NCI-H446 (cell line): ENCODE measurements at regions not wholly inside any gene's neighbourhood (a gene's known extent, or its start where the extent isn't known, plus 50 kb on each side); places are given as distances from the start of the nearest gene placed in this dataset.
"Not testable (repeated sequence)": the region's sequence is repeated elsewhere in the genome, so short reads cannot be mapped to it uniquely, and the experiment has no call there.

Source experiments
- DNase-seq, 2 experiments: peaks; one replicate each; lab custom pipeline; 2025; lab: John Stamatoyannopoulos, UW

DNA sequence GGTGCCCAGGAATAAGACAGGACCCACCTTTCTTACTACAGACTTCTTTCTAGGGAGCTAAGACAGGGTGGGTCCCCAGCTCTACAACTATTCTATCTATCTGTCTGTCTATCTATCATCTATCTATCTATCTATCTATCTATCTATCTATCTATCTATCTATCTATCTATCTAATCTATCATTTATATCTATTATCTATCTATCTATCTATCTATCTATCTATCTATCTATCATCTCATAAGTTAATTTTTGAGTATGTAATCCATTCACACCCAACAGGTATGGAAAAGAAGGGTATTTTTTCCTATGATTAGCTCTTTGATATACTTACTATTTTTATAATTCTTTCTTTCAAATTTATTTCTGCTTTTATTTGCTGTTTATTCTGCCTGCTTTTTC, 55.9 kb downstream of the BAMBI start:
- no peak for DNase-seq

DNA sequence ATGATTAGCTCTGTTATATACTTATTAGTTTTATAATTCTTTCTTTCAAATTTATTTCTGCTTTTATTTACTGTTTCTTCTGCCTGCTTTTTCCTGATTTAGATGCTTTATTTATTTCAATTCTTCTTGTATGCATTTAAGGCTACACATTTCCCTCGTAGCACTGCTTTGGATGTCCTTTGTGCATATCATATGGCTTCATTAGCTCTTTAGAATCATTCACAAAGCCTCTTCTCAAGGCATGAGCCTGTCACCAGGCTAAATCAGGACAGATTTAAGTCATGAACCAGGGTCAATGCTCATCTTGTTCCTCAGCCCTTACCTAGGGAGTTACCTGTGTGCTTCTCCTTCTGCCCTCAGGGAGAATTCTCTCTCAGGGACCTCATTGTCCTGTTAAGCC, 56.3 kb downstream of the BAMBI start:
- no peak for DNase-seq

DNA sequence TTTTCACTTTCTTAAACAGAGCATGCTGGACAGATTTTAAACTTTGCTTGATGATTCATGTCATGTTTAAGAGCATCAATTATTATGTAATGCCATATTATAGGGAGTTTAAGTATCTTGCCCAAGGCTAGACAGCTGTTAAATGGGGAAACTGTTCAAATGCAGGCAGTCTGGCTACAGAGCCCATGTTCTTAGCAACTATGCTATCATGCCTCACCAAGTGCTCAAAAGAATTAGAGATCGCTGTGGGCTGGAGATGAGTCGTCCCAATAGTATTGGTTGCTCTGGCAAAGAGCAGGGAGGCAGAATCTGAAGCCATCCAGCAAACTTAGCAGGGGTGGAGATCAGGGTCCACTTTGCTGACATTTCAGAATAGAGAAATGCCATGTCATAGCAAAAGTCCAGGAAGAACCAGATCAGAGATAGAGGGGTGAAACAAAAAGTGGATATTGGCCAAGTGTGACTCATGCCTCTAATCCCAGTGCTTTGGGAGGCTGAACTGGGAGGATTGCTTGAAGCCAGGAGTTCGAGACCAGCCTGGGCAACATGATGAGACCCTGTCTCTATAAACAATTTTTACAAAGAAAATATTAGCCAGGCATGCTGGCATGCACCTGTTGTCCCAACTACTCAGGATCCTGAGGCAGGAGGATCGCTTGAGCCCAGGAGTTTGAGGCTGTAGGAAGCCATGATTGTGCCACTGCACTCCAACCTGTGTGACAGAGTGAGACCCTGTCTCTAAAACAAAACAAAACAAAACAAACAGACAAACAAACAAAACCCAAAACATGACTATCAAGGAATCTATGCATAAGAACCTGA, 57.8 kb downstream of the BAMBI start:
- DNase-seq, result no peak

DNA sequence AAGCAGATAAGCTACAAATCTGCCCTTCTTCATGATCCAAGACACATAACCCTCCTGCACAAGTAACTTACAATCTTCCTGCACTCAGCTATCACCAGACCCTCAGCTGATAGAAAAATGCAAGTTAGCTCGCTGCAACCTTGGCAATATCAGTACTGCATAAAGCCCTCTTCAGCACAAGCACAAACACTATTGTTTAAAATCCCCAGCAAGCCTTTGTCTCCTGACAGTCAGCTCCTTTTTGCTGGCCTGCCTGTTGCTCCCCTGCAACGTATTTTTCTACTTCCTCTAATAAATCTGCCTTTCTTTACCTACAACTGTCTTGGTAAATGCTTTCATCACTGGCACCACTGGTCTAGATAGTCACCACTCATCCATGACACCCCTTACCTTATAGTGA, 59.8 kb downstream of the BAMBI start:
- no peak for DNase-seq

DNA sequence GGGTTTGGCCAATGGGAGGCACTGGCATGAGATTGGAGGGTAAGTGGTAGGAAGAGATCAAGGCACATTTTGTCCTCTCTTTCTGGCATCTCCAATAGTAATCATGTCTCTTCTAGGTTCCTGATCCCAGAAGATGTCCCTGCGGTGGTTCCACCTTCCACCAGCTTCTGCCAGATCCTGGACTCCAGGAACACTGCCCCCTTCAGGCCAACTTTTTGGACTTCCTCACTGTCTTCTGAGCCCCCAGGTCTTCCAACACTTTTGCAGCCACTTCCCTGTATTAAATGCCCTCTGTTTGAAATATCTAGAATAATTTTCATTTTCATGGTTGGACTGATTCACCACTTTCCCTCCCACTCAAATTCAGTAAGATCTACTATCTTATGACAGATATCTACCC, 60.9 kb downstream of the BAMBI start:
- DNase-seq, result no peak

DNA sequence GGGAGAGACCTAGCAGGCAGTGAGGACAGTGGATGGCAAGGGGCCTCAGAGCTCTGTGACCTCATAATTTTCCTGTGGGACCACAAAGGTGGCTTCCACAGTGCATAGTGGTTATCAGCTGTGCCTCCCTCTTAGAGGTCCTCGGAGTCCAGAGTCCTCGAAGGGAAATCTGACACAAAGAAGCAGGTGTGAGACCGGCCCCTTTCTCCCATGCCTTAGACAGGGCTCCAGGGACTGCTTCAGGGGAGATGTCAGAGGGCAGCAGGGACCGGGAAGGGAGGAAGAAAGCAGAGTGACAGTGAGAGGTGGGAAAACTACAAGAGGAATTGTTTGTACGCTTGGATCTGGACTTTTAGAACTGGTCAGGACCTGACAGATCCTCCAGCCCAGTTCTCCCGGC, 66.3 kb downstream of the BAMBI start:
- no peak for DNase-seq

DNA sequence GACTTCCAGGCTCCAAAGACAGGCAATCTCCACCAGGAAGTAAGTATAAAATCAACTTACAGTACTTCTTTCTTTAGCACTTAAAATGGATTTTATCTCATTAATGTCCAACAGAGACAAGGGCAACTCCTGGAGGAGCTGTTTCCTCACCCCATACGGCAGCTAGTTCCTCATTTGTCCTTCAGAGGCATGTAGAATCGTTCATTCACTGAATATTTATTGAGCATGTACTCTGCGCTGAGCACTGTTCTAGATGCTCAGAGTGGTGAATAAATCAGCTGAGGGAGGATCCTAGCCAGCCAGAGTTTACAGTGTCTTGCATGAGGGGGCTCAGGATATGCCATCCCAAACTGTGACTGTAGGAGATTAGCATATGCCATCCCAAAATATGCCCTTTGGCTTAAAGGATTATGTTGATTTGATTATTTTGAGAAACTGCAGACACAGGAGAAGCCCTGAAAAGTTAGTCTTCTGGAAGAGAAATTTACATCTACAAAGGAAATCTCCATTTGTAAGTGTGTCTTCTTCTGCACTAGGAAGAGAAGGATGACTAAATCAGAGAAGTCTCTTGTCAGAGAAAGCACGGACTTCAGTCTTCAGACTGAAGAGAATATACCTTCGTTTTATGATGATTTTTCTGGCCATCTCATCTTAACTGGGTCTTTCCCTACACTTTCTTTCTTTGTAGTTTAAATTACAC, 66.9 kb downstream of the BAMBI start:
- no peak for DNase-seq

DNA sequence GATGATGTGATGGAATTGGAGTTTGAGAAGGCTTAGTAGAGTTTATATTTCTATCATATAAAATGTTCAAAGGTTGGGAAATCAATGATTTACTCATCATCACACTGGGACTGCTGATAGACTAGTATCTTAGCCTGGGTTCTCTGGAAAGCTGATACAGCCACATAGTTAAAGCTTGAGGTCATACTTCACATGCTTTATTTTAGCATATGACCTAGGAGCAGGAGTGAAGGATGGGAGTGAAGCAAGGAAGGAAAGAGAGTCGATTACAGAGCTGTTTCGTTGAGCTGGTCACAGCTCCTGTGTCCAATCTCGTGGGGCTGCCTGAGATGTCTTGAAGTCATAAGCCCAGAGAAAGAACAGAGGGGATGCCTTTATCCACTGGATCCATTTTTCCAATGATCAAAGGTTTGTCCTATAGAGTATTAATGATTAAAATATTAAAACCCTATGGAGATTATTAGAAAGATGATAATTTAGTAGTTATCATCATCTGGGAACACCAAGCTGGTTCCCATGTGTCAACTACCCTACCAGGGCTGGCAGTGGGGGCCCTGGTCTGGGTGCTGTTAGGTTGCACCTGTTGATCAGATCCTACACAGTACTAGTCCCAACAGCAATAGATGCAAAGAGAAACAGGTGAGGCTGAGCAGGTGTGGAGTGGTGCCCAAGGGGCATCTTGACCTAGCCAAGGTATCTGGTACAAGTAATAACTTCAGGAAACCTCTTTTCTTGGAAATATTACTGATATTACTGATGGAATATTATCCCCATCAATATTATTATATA, 77.8 kb downstream of the BAMBI start:
- DNase-seq, result no peak

DNA sequence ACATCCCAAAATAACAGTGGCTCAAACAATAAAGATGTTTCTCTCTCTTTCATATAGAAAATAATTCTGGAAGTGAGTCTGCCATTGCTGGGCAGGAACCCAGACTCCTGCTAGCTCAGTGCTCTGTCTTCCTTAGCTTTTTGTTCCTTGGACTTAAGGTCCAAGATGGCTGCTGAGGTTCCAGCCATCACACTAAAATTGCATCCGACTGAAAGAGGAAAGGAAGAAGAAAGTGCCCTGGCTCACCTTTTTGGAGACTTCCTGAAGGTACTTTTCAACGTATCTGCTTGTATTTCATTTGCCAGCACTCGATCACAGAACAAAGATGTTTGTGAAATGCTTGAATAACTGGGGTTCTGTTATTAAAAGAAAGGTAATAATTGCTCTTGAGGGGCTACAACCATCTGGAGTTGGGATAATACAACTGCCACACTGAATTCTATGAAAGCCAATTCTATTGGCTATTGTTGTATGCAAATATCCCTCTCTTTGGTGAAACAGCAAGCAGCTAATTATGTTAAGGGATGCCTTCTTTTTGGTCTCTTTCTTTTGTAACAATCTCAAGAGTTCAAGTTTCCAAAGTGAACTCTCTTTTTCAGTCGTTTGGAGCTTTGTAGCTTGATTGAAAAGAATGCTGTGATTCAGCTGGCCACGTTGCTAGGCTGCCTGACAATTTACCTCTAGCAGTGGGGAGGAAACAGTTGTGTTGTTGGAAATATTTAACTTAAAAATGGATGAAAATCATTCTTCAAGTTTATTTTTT, 83.9 kb downstream of the BAMBI start:
- DNase-seq, result no peak

DNA sequence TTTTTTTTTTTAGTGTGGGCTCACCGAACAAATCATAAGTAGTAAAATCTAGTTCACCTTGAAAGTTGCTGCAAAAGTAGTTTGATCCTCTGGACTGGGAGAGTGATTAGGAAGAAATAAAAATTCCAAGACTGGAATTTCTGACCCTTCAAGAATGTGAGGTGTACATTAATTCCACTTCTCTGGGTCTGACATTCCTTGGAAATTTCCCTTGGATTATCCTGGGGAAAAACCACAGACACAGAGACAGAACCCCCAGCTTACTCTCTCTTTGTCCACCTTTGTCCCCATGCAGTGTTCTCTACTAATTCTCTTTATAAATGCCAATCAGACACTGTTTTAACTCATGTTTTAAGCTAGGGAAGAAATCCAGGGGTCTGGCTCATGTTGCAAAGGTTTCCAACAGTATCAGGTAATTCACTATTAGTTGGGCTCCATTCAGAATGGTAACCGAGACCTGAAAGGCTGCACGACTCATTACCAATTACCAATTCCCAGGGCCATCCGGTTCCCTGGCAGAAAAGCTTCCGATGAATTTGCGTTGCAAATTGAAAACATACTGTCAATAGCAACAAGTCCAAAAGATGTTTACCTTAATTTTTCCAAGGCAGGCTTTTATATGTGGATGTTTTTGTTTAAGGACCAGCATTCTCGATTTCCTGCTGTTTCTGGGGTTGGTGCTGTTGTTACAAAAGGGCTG, 86.3 kb downstream of the BAMBI start:
- DNase-seq, result no peak

DNA sequence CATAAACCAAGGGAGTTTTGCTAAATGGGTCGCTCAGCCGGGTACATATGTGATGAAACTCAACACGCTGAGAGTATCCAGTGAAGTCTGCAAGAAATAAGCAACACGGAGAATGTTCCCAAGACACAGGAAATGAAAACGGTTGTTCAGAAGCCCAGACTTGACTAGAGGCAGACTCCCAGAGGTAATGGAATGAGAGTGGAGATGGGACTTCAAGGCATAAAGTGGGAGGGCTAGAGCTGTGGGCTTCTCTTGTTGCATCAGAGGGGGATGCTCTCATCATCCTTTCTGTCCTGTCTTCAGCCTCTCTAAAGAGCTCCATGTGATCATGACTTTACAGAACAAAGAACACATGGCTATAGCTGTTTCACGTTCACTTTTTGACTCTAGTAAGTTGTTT, 88.3 kb downstream of the BAMBI start:
- DNase-seq, result no peak

DNA sequence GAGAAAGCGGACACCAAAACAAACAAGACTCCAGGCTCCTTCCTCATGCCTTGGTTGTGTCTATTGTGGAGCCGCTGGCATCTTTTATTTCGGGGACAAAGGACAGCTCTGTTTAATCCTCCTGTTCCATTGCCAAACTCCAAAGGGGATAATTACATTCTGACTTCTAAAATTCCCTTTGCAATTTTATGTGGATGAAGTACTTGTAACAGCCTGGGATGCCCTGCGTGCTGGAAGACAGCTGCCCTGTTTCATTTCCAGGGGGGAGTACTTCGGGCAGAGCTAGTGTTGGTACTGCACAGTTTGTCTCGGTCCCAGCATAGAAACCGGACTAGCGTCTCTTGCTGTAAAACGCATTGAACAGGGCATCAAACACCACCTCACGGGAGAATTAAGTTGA, 90.9 kb downstream of the BAMBI start:
- DNase-seq, result no peak

DNA sequence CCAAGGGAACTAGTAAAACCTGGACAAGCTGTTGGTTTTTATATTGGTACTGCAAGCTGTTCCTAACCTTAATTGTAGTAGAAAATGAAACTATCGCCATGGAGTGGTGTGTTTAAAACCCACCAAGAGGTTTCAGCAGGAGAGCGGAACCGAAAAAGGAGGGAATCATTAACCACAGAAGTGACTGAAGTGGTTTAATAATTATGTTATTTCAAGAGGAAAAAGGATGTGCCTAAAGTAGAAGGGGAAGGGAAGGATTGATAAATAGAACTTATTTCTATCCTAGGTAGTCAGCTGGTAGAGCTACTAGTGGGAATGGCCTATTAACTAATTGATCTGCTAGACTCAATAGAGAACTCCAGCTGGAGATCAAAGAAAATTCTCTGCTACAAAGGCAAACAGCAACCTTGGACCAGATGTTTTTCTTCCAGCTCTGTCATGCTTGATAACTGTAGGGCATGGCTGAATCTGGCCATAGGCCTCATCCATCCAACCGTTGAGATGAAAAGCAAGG, 91.8 kb downstream of the BAMBI start:
- no peak for DNase-seq

DNA sequence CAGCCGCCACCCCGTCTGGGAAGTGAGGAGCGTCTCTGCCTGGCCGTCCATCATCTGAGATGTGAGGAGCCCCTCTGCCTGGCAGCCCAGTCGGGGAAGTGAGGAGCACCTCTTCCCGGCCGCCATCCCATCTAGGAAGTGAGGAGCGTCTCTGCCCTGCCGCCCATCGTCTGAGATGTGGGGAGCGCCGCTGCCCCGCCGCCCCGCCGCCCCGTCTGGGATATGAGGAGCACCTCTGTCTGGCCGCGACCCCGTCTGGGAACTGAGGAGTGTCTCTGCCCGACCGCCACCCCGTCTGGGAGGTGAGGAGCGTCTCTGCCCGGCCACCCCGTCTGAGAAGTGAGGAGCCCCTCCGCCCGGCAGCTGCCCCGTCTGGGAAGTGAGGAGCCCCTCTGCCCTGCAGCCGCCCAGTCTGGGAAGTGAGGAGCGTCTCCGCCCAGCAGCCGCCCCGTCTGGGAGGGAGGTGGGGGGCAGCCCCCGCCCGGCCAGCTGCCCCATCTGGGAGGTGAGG, 94.3 kb downstream of the BAMBI start:
- not testable (repeated sequence) for DNase-seq

DNA sequence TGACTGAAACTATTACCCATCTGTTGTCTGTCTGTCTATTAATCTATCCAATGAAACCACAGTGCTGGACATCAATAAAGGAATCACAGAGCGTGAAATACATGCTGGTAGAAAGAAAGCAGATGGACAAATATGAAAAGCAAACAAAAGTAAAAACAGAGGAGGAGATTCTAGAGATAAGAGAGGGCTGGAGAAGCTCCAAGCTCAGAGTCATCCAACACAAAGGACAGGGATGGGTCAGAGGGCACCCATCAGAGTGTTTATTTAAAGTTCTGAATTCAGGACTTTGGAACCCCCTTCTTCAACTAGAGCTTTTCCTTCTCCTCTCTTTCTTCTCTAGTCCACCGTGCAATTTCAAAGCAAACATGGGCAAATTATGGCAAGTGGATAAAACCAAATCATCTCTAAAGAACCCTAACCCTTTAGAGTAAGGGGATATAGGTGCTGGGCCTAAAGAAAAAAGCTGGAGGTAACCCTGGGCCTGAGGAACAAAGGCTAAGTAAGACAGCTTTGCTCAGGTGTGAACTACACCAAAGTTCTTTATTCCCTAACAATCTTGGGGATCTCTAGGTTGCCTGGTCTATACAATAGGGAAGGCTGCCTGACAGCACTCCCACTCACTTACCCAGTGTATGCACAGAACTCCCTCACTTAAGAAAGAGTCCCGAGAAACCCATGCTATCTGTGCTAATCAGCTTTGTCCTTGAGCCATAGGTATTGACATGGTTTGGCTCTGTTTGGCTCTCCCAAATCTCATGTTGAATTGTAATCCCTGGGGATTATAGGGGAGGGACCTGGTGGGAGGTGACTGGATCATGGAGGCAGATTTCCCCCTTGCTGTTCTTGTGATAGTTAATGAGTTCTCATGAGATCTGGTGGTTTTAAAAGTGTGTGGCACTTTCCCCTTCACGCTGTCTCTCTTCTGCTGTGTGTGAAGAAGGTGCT, 97.0 kb downstream of the BAMBI start:
- DNase-seq, result no peak

DNA sequence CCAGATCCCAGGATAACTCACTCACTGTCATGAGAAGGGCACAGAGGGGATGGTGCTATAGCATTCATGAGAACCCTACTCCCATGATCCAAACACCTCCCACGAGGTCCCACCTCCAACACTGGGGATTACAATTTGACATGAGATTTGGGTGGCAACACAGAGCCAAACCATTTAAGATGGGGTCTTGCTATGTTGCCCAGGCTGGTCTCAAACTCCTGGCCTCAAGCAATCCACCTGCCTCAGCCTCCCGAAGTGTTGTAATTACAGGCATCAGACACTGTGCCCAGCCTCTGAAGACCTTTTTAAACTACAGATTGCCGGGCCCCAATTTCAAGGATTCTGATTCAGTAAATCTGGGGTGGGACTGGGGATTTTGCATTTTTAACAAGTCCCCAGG, 98.5 kb downstream of the BAMBI start:
- no peak for DNase-seq

DNA sequence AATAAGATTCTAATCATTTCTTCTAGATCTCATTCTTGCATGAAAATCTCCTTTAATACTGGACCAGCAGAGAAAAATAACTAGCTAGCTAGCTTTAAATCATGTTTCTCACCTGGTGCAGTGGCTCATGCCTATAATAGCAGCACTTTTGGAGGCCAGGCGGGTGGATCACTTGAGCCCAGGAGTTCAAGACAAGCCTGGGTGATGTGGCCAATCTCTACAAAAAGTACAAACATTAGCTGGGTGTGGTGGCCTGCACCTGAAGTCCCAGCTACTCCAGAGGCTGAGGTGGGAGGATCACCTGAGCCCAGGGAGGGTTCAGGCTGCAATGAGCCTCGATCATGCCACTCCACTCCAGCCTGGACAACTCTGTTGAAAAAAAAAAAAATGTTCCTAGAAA, 99.2 kb downstream of the BAMBI start:
- no peak for DNase-seq

DNA sequence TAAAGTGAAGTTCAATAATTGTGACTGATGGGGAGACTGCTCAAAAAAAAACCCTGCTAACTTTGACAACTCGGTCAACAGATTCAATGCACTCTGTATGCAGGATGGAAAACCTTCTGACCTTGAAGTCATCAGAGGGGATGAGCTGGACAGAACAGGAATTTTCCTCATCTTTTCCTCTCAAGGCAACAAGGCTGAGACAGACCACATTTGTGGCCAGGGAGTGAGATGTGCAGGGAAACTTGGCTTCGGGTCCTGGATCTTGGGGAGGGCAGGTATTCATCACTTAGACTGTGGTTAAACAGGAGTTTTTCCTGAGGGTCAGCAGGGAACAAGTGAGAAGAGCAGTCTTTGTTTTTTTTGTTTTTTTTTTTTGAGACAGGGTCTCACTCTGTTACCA, 100.6 kb downstream of the BAMBI start:
- no peak for DNase-seq

DNA sequence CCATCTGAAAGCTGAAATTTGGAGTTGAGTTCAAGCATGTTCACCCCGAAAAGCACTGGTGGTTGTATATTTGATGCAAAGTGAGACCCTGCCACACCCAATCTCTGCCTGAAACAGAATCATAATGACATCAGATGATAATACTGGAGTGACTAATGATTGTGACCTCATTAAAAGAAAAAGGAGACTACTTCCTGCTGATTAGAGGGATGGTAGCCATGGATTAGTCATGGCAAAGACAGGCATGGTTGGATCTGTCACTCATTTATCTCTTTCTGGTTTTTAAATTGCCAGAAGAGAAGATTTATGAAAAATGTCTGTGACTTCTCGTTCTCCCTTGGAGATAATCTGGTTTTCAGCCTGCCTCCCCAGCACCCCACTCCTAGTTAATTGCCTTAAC, 101.2 kb downstream of the BAMBI start:
- no peak for DNase-seq

DNA sequence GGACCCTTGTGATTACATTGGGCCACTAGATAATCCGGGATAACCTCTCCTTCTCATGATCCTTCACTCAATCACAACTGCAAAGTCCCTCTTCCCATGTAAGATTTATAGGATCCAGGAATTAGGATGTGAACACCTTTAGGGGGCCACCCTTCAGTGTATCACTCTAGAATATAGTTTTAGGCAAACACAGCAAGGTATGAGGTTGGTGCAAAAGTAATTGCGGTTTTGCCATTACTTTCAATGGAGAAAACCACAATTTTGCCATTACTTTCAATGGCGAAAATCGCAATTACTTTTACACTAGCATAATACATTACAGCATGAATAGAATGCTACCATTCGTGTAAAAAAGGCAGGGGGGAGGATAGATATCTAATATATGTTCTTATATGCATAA, 104.0 kb downstream of the BAMBI start:
- no peak for DNase-seq
